ENCODE measurements at regions not wholly inside any gene's neighbourhood (a gene's known extent, or its start where the extent isn't known, plus 50 kb on each side); places are given as distances from the start of the nearest gene placed in this dataset.
A peak's percentile ranks its signal among the peaks of the same experiment; 100 is the strongest.

GRCh38 chr15:24733659-24734058, 58.1 kb downstream of the NPAP1 start:
- Mint-ChIP-seq H3K36me3 (ENCODE audit: low read depth) (no peaks in the 10 kb centered on the region), H3K9me3 (peaks cover 15% of the 10 kb centered on the region), H3K4me1 (no peaks in the 10 kb centered on the region), H3K27ac (no peak overlapping the region), H3K27me3 (no peaks in the 10 kb centered on the region), H3K4me3 (no peak overlapping the region)
- no peak for ATAC-seq (replicated peaks)

DNA sequence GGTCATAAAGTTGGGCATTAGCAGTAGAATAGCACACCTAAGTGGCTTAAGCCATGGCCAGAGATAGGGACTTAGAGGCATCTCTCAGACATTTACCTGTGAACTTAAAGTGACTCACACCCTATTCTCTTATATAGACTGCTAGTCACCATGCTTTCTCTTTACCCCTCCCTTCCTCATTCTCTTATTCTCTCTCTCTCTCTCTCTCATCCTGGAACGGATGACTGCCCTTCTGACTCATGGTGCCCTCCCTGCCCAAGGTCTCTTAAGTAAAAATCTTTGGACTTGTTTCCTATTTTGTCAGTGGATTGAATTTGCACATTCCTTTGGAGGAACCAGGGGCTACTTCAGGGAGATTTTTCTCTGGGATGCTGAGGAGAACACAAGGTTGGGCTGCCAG, 58.8 kb downstream of the NPAP1 start:
- H3K36me3 Mint-ChIP-seq (ENCODE audit: low read depth): no peaks in the 10 kb centered on the region
- peaks cover 17% of the 10 kb centered on the region for H3K9me3 Mint-ChIP-seq
- no peak overlapping the region for H3K27ac Mint-ChIP-seq
- no peaks in the 10 kb centered on the region for H3K27me3 Mint-ChIP-seq
- H3K4me3 Mint-ChIP-seq: no peak overlapping the region
- no peaks in the 10 kb centered on the region for H3K4me1 Mint-ChIP-seq
- no peak for ATAC-seq (replicated peaks)

DNA sequence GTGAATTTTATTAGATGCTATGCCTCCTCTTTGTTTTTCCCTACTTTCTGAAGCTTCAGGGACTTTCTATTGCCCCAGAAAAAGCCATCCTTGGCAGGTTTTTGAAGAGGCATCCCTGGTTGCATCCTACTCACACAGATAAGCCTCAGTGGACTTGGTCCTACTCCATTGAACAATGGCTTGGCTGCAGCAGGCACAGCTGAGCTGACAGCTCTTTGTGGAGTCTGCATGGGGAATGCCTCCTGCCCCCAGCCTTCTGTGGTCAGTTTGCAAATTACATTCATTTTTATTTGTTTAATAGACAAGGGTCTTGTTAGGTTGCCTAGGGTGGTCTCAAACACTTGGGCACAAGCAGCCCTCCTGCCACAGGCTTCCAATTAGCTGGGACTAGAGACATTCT, 69.7 kb downstream of the NPAP1 start:
- no peaks in the 10 kb centered on the region for H3K4me1 Mint-ChIP-seq
- peaks cover 19% of the 10 kb centered on the region for H3K9me3 Mint-ChIP-seq
- H3K36me3 Mint-ChIP-seq (ENCODE audit: low read depth): no peaks in the 10 kb centered on the region
- H3K4me3 Mint-ChIP-seq: no peak overlapping the region
- no peaks in the 10 kb centered on the region for H3K27me3 Mint-ChIP-seq
- no peak overlapping the region for H3K27ac Mint-ChIP-seq
- ATAC-seq (replicated peaks): no peak

- no peaks in the 10 kb centered on the region for H3K36me3 Mint-ChIP-seq (ENCODE audit: low read depth)
- no peak overlapping the region for H3K4me3 Mint-ChIP-seq
- H3K9me3 Mint-ChIP-seq: peaks cover 19% of the 10 kb centered on the region
- no peak overlapping the region for H3K27ac Mint-ChIP-seq
- H3K27me3 Mint-ChIP-seq: no peaks in the 10 kb centered on the region
- ATAC-seq (replicated peaks): no peak
- no peaks in the 10 kb centered on the region for H3K4me1 Mint-ChIP-seq
Measured at GRCh38 chr15:24746094-24746493, 70.5 kb downstream of the NPAP1 start.

DNA sequence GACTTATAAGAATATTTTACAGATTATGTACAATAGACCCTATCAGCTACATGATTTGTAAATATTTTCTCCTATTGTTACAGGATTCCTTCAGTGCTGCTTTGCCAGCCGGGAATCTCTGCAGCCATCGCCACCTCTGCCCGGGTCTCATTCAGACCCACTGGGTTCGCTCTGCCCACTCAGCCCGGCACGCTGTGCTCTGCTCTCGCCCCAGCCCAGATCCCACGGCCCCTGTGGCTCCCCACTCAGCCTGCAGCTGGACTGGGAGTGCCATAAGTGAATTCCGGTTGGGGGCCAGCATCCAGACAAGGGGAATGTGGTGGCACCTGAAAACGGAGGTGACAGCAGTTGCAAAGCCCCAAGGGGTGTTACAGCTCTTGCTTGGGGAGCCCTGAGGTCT, 71.8 kb downstream of the NPAP1 start:
- H3K27me3 Mint-ChIP-seq: no peaks in the 10 kb centered on the region

GRCh38 chr15:24748812-24749439, 73.4 kb downstream of the NPAP1 start:
- no peak overlapping the region for H3K27ac Mint-ChIP-seq

More for the DNA sequence above, 71.8 kb downstream of the NPAP1 start:
- no peak for ATAC-seq (replicated peaks)
- Mint-ChIP-seq H3K9me3 (peaks cover 8% of the 10 kb centered on the region), H3K27ac (no peak overlapping the region), H3K36me3 (ENCODE audit: low read depth) (no peaks in the 10 kb centered on the region), H3K4me3 (no peak overlapping the region), H3K4me1 (no peaks in the 10 kb centered on the region)

GRCh38 chr15:24752354-24752753, 76.8 kb downstream of the NPAP1 start:
- no peak overlapping the region for H3K4me3 Mint-ChIP-seq
- H3K36me3 Mint-ChIP-seq (ENCODE audit: low read depth): no peaks in the 10 kb centered on the region
- peaks cover 13% of the 10 kb centered on the region for H3K9me3 Mint-ChIP-seq
- no peak for ATAC-seq (replicated peaks)
- no peaks in the 10 kb centered on the region for H3K4me1 Mint-ChIP-seq
- H3K27me3 Mint-ChIP-seq: no peaks in the 10 kb centered on the region
- no peak overlapping the region for H3K27ac Mint-ChIP-seq

More at GRCh38 chr15:24748812-24749439, 73.4 kb downstream of the NPAP1 start:
- no peak for ATAC-seq (replicated peaks)
- H3K27me3 Mint-ChIP-seq: no peaks in the 10 kb centered on the region
- no peaks in the 10 kb centered on the region for H3K4me1 Mint-ChIP-seq
- no peak overlapping the region for H3K4me3 Mint-ChIP-seq
- H3K36me3 Mint-ChIP-seq (ENCODE audit: low read depth): no peaks in the 10 kb centered on the region
- H3K9me3 Mint-ChIP-seq: peaks cover 4% of the 10 kb centered on the region

GRCh38 chr15:24756101-24756500, 80.5 kb downstream of the NPAP1 start:
- H3K4me1 Mint-ChIP-seq: no peaks in the 10 kb centered on the region
- H3K36me3 Mint-ChIP-seq (ENCODE audit: low read depth): no peaks in the 10 kb centered on the region
- H3K27me3 Mint-ChIP-seq: no peaks in the 10 kb centered on the region
- ATAC-seq (replicated peaks): no peak
- H3K9me3 Mint-ChIP-seq: peaks cover 17% of the 10 kb centered on the region
- no peak overlapping the region for H3K4me3 Mint-ChIP-seq
- no peak overlapping the region for H3K27ac Mint-ChIP-seq

GRCh38 chr15:24760066-24760465, 84.5 kb downstream of the NPAP1 start:
- Mint-ChIP-seq H3K27ac (no peak overlapping the region), H3K27me3 (peaks cover 4% of the 10 kb centered on the region), H3K36me3 (ENCODE audit: low read depth) (no peaks in the 10 kb centered on the region), H3K4me1 (no peaks in the 10 kb centered on the region), H3K9me3 (peaks cover 32% of the 10 kb centered on the region), H3K4me3 (no peak overlapping the region)
- ATAC-seq (replicated peaks): no peak

DNA sequence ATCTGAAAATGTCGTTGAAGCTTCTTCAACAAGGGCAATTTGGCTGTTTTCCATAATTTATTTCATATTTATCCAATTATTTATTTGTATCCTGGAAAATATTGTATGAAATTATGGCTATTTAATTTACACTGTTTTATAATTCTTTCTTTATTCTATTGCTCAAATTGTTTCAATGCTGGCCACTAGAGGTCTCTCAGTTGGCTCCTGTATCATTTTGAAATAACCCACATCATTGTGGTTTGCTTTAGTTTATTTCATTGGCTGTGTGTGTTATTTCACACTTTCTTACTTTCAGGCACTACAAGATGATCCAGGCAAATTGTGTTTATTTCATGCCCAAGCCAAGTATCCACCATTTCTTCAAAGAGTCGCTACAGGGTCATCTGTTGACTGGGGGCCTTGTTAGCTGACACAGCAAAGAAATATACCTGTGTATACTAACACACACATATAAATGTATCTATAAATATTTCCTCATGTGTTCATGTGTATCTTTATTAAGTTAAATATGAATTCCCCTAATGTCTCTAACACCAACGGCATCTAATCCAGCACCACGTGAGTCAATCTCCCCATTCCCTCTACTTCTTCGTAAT, 86.2 kb downstream of the NPAP1 start:
- Mint-ChIP-seq H3K9me3 (peaks cover 30% of the 10 kb centered on the region), H3K27me3 (peaks cover 4% of the 10 kb centered on the region), H3K27ac (no peak overlapping the region), H3K4me3 (no peak overlapping the region), H3K36me3 (ENCODE audit: low read depth) (no peaks in the 10 kb centered on the region), H3K4me1 (no peaks in the 10 kb centered on the region)
- ATAC-seq (replicated peaks): no peak

GRCh38 chr15:24763891-24764290, 88.3 kb downstream of the NPAP1 start:
- peaks cover 26% of the 10 kb centered on the region for H3K9me3 Mint-ChIP-seq
- no peak for ATAC-seq (replicated peaks)
- no peak overlapping the region for H3K4me3 Mint-ChIP-seq
- H3K4me1 Mint-ChIP-seq: no peaks in the 10 kb centered on the region
- H3K27me3 Mint-ChIP-seq: peaks cover 4% of the 10 kb centered on the region
- no peak overlapping the region for H3K27ac Mint-ChIP-seq
- H3K36me3 Mint-ChIP-seq (ENCODE audit: low read depth): no peaks in the 10 kb centered on the region

- Mint-ChIP-seq H3K27ac (no peak overlapping the region), H3K4me1 (no peaks in the 10 kb centered on the region), H3K36me3 (ENCODE audit: low read depth) (no peaks in the 10 kb centered on the region), H3K27me3 (peaks cover 4% of the 10 kb centered on the region), H3K9me3 (peaks cover 26% of the 10 kb centered on the region), H3K4me3 (no peak overlapping the region)
- ATAC-seq (replicated peaks): no peak
Measured at GRCh38 chr15:24764375-24765171, 89.0 kb downstream of the NPAP1 start.

- no peak overlapping the region for H3K27ac Mint-ChIP-seq
- H3K4me1 Mint-ChIP-seq: no peaks in the 10 kb centered on the region
- peaks cover 4% of the 10 kb centered on the region for H3K27me3 Mint-ChIP-seq
- no peaks in the 10 kb centered on the region for H3K36me3 Mint-ChIP-seq (ENCODE audit: low read depth)
- peaks cover 26% of the 10 kb centered on the region for H3K9me3 Mint-ChIP-seq
- no peak overlapping the region for H3K4me3 Mint-ChIP-seq
- ATAC-seq (replicated peaks): peak; percentile 64
Measured at GRCh38 chr15:24766511-24767133, 91.0 kb downstream of the NPAP1 start.

DNA sequence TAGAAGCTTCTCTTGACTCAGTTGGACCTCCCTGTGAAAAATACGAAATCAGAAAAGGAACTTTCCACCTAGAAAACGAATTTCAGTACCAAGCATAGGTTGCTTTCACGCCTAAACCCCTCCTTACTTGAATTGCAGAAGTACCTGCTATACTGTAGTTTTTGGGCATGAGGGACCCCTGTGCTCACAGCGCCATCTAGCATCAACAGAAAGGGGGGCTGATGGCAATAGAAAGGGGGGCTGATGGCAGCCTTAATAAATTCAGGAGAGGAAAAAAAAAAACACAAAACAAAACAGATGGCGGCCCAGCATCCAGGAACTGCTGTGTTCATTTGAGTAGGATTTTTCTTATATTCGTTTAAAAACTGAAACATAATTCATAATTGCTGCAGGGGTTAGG, 96.7 kb downstream of the NPAP1 start:
- H3K4me3 Mint-ChIP-seq: peak overlapping the region; percentile 82
- no peak for ATAC-seq (replicated peaks)
- peaks cover 25% of the 10 kb centered on the region for H3K9me3 Mint-ChIP-seq

More for the DNA sequence above, 96.7 kb downstream of the NPAP1 start:
- Mint-ChIP-seq H3K27me3 (peaks cover 4% of the 10 kb centered on the region), H3K27ac (no peak overlapping the region), H3K36me3 (ENCODE audit: low read depth) (no peaks in the 10 kb centered on the region), H3K4me1 (no peaks in the 10 kb centered on the region)
